ENCODE measurements at regions not wholly inside any gene's neighbourhood (a gene's known extent, or its start where the extent isn't known, plus 50 kb on each side); places are given as distances from the start of the nearest gene placed in this dataset.

DNA sequence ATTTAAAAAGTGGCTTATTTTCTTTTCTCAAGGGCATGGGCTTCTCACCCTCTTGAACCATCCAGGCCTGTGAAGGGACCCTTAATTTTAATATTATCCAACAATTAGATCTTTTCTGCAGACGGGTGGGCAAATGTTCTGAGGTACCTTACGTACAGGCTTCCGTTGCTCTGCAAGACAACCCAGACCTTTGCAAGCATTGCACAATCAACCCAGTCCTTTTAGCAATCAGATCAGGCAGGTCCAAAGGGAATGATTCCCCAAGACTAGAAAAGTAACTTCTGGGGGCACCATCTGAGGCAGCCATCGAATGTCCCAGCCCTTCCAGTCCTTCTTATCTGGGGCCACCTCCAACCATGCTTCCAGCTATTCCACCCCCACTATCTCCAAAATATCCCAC is 67.3 kb upstream of the TACR3 start:
- Histone ChIP-seq H3K9ac (ENCODE audit: insufficient read length, low read depth) (no peak overlapping the region), H3K4me1 (ENCODE audit: insufficient read depth, insufficient read length) (no peaks in the 10 kb centered on the region), H3K27me3 (ENCODE audit: insufficient read depth, insufficient read length) (no peaks in the 10 kb centered on the region), H3K9me3 (ENCODE audit: insufficient read depth, low read length) (peaks cover 11% of the 10 kb centered on the region; the same call in 1 of the 2 replicates), H3K4me3 (ENCODE audit: insufficient read length, low read depth) (no peak overlapping the region), H3K36me3 (ENCODE audit: insufficient read depth, insufficient read length, low read length) (no peaks in the 10 kb centered on the region)
- DNase-seq (ENCODE audit: low read depth, low spot score), result no peak
- no peak for TF ChIP-seq YY1 (IDR thresholded peaks at IDR 0.05; ENCODE audit: insufficient read depth, insufficient read length)
- no peak for TF ChIP-seq ZNF274 (IDR thresholded peaks at IDR 0.05; ENCODE audit: low read depth, low read length)
- no peak for TF ChIP-seq SUZ12 (IDR thresholded peaks at IDR 0.05; ENCODE audit: extremely low read depth, insufficient read depth, insufficient read length)

DNA sequence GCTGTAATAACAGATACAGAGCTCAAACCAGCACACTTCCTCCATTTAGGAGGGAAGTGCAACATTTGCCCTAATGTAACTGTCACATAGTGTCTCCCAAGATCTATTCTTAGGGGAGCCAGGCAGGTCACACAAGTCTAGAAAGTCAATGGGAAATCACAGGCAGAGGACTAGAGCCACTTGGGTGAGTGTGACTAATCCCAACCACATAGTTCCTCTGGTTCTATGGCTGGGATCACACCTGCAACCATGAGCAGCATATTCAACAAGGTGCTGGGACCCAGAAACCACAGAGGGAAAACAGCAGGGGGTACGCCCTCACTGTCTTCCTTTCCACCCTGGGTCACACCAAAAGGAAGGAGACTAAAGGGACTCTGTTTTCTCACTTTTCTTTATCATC is 66.8 kb upstream of the TACR3 start:
- no peaks in the 10 kb centered on the region for H3K4me1 ChIP-seq (ENCODE audit: insufficient read depth, insufficient read length)

DNA sequence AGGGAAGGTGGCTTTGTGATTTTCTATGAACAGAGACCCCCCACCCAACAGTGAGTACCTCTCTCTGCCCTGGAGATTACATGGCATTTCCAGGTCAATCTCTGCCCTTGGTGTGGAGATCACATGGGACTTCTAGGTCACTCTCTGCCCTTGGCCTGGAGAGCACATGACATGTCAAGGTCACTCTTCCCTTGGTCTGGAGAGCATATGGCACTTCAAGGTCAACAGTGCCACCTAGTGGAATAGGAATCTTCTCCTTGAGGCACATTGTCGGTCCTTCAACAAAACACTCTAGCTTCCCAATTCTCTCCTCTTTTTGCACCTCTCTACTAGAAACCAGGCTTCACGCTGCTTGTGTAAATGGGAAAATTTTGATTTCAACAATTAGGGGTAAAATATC is 66.2 kb upstream of the TACR3 start:
- Histone ChIP-seq H3K36me3 (ENCODE audit: insufficient read depth, insufficient read length, low read length) (no peaks in the 10 kb centered on the region), H3K4me1 (ENCODE audit: insufficient read depth, insufficient read length) (no peaks in the 10 kb centered on the region), H3K27me3 (ENCODE audit: insufficient read depth, insufficient read length) (no peaks in the 10 kb centered on the region), H3K9me3 (ENCODE audit: insufficient read depth, low read length) (peaks cover 11% of the 10 kb centered on the region; the same call in 1 of the 2 replicates), H3K9ac (ENCODE audit: insufficient read length, low read depth) (no peak overlapping the region), H3K4me3 (ENCODE audit: insufficient read length, low read depth) (no peak overlapping the region)
- DNase-seq (ENCODE audit: low read depth, low spot score), result peak; percentile 55
- TF ChIP-seq ZNF274 (IDR thresholded peaks at IDR 0.05; ENCODE audit: low read depth, low read length), result no peak
- TF ChIP-seq YY1 (IDR thresholded peaks at IDR 0.05; ENCODE audit: insufficient read depth, insufficient read length), result no peak
- no peak for TF ChIP-seq SUZ12 (IDR thresholded peaks at IDR 0.05; ENCODE audit: extremely low read depth, insufficient read depth, insufficient read length)

More for the DNA sequence above, 66.8 kb upstream of the TACR3 start:
- no peaks in the 10 kb centered on the region for H3K27me3 ChIP-seq (ENCODE audit: insufficient read depth, insufficient read length)
- no peak overlapping the region for H3K4me3 ChIP-seq (ENCODE audit: insufficient read length, low read depth)
- TF ChIP-seq SUZ12 (IDR thresholded peaks at IDR 0.05; ENCODE audit: extremely low read depth, insufficient read depth, insufficient read length) (no peak), ZNF274 (IDR thresholded peaks at IDR 0.05; ENCODE audit: low read depth, low read length) (no peak), YY1 (IDR thresholded peaks at IDR 0.05; ENCODE audit: insufficient read depth, insufficient read length) (no peak)
- H3K36me3 ChIP-seq (ENCODE audit: insufficient read depth, insufficient read length, low read length), result no peaks in the 10 kb centered on the region
- H3K9ac ChIP-seq (ENCODE audit: insufficient read length, low read depth), result no peak overlapping the region
- DNase-seq (ENCODE audit: low read depth, low spot score), result no peak
- peaks cover 11% of the 10 kb centered on the region; the same call in 1 of the 2 replicates for H3K9me3 ChIP-seq (ENCODE audit: insufficient read depth, low read length)

DNA sequence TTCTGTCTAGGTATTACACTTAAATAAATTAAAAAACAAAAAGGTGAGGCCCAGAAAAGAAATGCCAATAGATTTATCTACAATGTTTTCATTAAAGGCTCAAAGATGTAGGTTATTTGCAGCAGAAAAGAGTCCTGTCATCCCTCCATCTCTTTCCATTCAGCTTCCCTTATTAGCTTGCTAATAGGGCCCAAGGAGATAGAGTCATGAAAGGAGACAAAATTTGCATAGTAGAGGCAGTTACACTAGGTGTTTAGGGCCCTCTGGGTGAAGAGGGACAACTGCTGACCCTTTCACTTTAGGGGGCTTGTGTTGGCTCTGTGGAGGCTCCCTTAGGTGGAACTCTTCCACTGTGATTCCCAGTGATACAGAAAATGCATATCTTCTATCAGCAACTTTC is 58.4 kb upstream of the TACR3 start:
- Histone ChIP-seq H3K36me3 (ENCODE audit: insufficient read depth, insufficient read length, low read length) (no peaks in the 10 kb centered on the region), H3K9ac (ENCODE audit: insufficient read length, low read depth) (no peak overlapping the region), H3K9me3 (ENCODE audit: insufficient read depth, low read length) (no peaks in the 10 kb centered on the region), H3K4me3 (ENCODE audit: insufficient read length, low read depth) (no peak overlapping the region), H3K27me3 (ENCODE audit: insufficient read depth, insufficient read length) (no peaks in the 10 kb centered on the region), H3K4me1 (ENCODE audit: insufficient read depth, insufficient read length) (no peaks in the 10 kb centered on the region)
- DNase-seq (ENCODE audit: low read depth, low spot score), result peak; percentile 11
- TF ChIP-seq YY1 (IDR thresholded peaks at IDR 0.05; ENCODE audit: insufficient read depth, insufficient read length) (no peak), SUZ12 (IDR thresholded peaks at IDR 0.05; ENCODE audit: extremely low read depth, insufficient read depth, insufficient read length) (no peak), ZNF274 (IDR thresholded peaks at IDR 0.05; ENCODE audit: low read depth, low read length) (no peak)

DNA sequence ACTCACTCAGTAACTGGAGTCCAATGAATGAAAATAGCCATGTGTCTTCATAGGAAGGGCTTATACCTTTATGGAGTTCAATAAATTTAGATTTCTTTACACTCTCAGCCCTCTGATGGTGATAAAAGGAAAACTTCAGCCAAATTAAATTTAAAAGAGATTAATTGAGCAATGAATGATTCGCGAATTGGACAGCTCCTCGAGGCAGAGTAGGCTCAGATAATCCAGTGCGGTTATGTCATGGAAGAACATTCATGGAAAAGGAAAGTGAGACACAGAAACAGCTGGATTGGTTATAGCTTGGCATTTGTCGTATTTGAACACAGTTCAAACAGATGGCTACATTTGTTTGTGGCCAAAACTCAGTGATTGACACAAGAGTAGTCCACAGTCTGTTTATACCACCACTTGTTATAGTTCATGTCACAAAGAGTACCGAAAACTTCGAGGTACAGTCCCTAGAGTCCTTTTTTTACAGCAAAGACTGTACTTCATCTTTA is 54.6 kb upstream of the TACR3 start:
- H3K36me3 ChIP-seq (ENCODE audit: insufficient read depth, insufficient read length, low read length), result no peaks in the 10 kb centered on the region
- H3K9ac ChIP-seq (ENCODE audit: insufficient read length, low read depth), result no peak overlapping the region
- H3K4me1 ChIP-seq (ENCODE audit: insufficient read depth, insufficient read length), result no peaks in the 10 kb centered on the region
- DNase-seq (ENCODE audit: low read depth, low spot score), result no peak
- H3K27me3 ChIP-seq (ENCODE audit: insufficient read depth, insufficient read length), result no peaks in the 10 kb centered on the region
- no peak overlapping the region for H3K4me3 ChIP-seq (ENCODE audit: insufficient read length, low read depth)
- TF ChIP-seq SUZ12 (IDR thresholded peaks at IDR 0.05; ENCODE audit: extremely low read depth, insufficient read depth, insufficient read length) (no peak), YY1 (IDR thresholded peaks at IDR 0.05; ENCODE audit: insufficient read depth, insufficient read length) (no peak), ZNF274 (IDR thresholded peaks at IDR 0.05; ENCODE audit: low read depth, low read length) (no peak)
- no peaks in the 10 kb centered on the region for H3K9me3 ChIP-seq (ENCODE audit: insufficient read depth, low read length)

DNA sequence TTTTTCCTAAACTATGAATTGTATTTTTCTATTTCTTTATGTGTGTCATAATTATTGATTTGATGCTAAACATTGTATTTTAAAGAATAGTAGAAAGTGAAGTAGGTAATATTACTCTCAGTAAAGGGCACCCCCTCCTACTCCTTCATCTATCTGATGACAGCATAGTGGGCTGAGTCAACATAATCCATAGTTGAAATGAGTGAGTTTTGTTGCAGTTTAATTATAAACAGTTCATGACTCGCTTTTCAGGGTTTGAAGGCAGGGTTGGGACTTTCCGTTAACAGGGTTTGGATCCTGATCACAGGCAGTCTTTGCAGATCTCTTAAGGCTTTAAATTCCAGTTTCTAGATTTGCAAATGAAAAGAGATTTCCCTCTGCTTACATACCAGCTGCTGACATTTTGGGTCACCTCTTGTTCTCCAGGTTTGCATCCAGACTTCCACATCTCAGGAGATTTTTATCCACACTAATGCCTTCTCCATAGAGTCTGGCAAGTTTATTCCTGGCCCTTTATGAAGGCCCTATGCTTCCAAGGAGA is 54.0 kb upstream of the TACR3 start:
- H3K4me3 ChIP-seq (ENCODE audit: insufficient read length, low read depth), result no peak overlapping the region
- peak; percentile 16 for DNase-seq (ENCODE audit: low read depth, low spot score)
- no peaks in the 10 kb centered on the region for H3K4me1 ChIP-seq (ENCODE audit: insufficient read depth, insufficient read length)
- H3K36me3 ChIP-seq (ENCODE audit: insufficient read depth, insufficient read length, low read length), result no peaks in the 10 kb centered on the region
- H3K9me3 ChIP-seq (ENCODE audit: insufficient read depth, low read length), result no peaks in the 10 kb centered on the region
- no peak for TF ChIP-seq ZNF274 (IDR thresholded peaks at IDR 0.05; ENCODE audit: low read depth, low read length)
- TF ChIP-seq YY1 (IDR thresholded peaks at IDR 0.05; ENCODE audit: insufficient read depth, insufficient read length), result no peak
- TF ChIP-seq SUZ12 (IDR thresholded peaks at IDR 0.05; ENCODE audit: extremely low read depth, insufficient read depth, insufficient read length), result no peak
- H3K9ac ChIP-seq (ENCODE audit: insufficient read length, low read depth), result no peak overlapping the region
- no peaks in the 10 kb centered on the region for H3K27me3 ChIP-seq (ENCODE audit: insufficient read depth, insufficient read length)

Measured in NT2/D1 (cell line).